ENCODE measurements at regions not wholly inside any gene's neighbourhood (a gene's known extent, or its start where the extent isn't known, plus 50 kb on each side); places are given as distances from the start of the nearest gene placed in this dataset.

DNA sequence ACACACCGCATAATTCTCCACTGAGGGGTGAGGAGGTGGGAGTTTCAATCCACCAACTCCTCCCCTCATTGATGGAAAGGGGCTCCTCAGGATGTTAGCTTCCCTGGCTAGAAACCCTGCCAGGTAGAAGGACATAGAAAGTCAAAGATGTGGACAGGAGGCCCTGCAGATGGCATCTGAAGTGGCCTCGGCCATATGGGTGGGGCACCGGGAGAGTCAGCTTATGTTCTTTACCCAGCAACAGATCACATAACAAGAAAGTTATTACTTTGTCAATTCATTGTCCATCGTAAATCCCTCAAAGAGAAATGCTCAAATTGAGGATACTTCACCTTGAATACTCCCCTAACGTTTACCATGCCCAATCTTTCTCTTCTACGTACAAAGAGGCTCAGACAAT lies 97.3 kb upstream of the ARHGEF3 start:
- no peaks in the 10 kb centered on the region for H3K4me1 ChIP-seq (ENCODE audit: control insufficient read depth in 1 of 2, insufficient read depth in 2 of 2, low read length in 2 of 2)
- H3K9ac ChIP-seq (ENCODE audit: low read length), result no peak overlapping the region
- RAD21 ChIA-PET (ENCODE audit: low non-redundant PET in 1 of 2, low total read pairs in 2 of 2, uncharacterized antibody in 2 of 2, unreplicated experiment in 2 of 2), result no interaction called here
- H4K20me1 ChIP-seq (ENCODE audit: insufficient read depth), result no peaks in the 10 kb centered on the region
- no peak overlapping the region for H3K4me3 ChIP-seq (replicated peaks in 1 of 2; ENCODE audit: low read depth in 1 of 2, low read length in 2 of 2)
- no peaks in the 10 kb centered on the region for H3K27me3 ChIP-seq (ENCODE audit: insufficient read depth, low read length)
- CTCF ChIA-PET, result no interaction called here
- no peak overlapping the region for H3K4me2 ChIP-seq (ENCODE audit: low read length)
- H3K27ac ChIP-seq (ENCODE audit: low read depth, low read length), result no peak overlapping the region
- no peaks in the 10 kb centered on the region for H3K9me3 ChIP-seq (ENCODE audit: control insufficient read depth in 1 of 2, insufficient read depth in 1 of 2, low read depth in 1 of 2, low read length in 2 of 2)
- intact Hi-C loops (cut with micrococcal nuclease), result no loop called here
- no peaks in the 10 kb centered on the region for H3K79me2 ChIP-seq (ENCODE audit: insufficient read depth, low read length)
- H2AFZ ChIP-seq (ENCODE audit: low read depth, low read length, poor library complexity, severe bottlenecking), result no peak overlapping the region
- ATAC-seq (no peak), DNase-seq (ENCODE audit: low read depth, low spot score) (no peak)
- BruUV-seq (replicated peaks), result no TSS peak
- no peaks in the 10 kb centered on the region for H3K9me2 ChIP-seq (ENCODE audit: insufficient read depth)
- H3K36me3 ChIP-seq (ENCODE audit: control insufficient read depth in 1 of 2, insufficient read depth in 2 of 2, low read length in 2 of 2), result no peaks in the 10 kb centered on the region
- POLR2A ChIA-PET, result no interaction called here
- no peak for TF ChIP-seq CEBPB (IDR thresholded peaks at IDR 0.05; ENCODE audit: low read depth)
- TF ChIP-seq EGR1 (IDR thresholded peaks at IDR 0.05; ENCODE audit: low read depth), result no peak
- TF ChIP-seq ZBTB33 (IDR thresholded peaks at IDR 0.05; ENCODE audit: extremely low read depth, insufficient replicate concordance, low read length), result no peak
- TF ChIP-seq SP1 (IDR thresholded peaks at IDR 0.05; ENCODE audit: low read depth), result no peak
- TF ChIP-seq, protein P1, sequence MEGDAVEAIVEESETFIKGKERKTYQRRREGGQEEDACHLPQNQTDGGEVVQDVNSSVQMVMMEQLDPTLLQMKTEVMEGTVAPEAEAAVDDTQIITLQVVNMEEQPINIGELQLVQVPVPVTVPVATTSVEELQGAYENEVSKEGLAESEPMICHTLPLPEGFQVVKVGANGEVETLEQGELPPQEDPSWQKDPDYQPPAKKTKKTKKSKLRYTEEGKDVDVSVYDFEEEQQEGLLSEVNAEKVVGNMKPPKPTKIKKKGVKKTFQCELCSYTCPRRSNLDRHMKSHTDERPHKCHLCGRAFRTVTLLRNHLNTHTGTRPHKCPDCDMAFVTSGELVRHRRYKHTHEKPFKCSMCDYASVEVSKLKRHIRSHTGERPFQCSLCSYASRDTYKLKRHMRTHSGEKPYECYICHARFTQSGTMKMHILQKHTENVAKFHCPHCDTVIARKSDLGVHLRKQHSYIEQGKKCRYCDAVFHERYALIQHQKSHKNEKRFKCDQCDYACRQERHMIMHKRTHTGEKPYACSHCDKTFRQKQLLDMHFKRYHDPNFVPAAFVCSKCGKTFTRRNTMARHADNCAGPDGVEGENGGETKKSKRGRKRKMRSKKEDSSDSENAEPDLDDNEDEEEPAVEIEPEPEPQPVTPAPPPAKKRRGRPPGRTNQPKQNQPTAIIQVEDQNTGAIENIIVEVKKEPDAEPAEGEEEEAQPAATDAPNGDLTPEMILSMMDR (IDR thresholded peaks at IDR 0.05 in 2 of 3, conservative IDR thresholded peaks at IDR 0.05 in 1 of 3; ENCODE audit: borderline replicate concordance in 1 of 3, insufficient read depth in 1 of 3, low read depth in 2 of 3, low read length in 2 of 3), result no peak
- no peak for TF ChIP-seq ELF1 (IDR thresholded peaks at IDR 0.05; ENCODE audit: borderline replicate concordance, low read depth)
- TF ChIP-seq EZH2phosphoT487 (IDR thresholded peaks at IDR 0.05; ENCODE audit: borderline replicate concordance), result no peak
- TF ChIP-seq REST (IDR thresholded peaks at IDR 0.05; ENCODE audit: low read depth), result no peak
- TF ChIP-seq TCF7L2 (IDR thresholded peaks at IDR 0.05; ENCODE audit: borderline replicate concordance, extremely low read depth, insufficient read depth, insufficient read length), result no peak
- no peak for TF ChIP-seq JUND (IDR thresholded peaks at IDR 0.05)
- no peak for TF ChIP-seq FOSL1 (IDR thresholded peaks at IDR 0.05; ENCODE audit: low read depth)
- no peak for TF ChIP-seq ZNF274 (IDR thresholded peaks at IDR 0.05; ENCODE audit: low read depth, low read length)
- TF ChIP-seq YY1 (IDR thresholded peaks at IDR 0.05; ENCODE audit: extremely low read depth, insufficient replicate concordance, low read depth, low read length), result no peak
- no peak for TF ChIP-seq ZFX (IDR thresholded peaks at IDR 0.05)
- no peak for TF ChIP-seq POLR2A (IDR thresholded peaks at IDR 0.05; ENCODE audit: borderline replicate concordance, extremely low read depth, insufficient read depth, insufficient read length)

Data from HCT116 (cell line).